ENCODE measurements at regions not wholly inside any gene's neighbourhood (a gene's known extent, or its start where the extent isn't known, plus 50 kb on each side); places are given as distances from the start of the nearest gene placed in this dataset.

DNA sequence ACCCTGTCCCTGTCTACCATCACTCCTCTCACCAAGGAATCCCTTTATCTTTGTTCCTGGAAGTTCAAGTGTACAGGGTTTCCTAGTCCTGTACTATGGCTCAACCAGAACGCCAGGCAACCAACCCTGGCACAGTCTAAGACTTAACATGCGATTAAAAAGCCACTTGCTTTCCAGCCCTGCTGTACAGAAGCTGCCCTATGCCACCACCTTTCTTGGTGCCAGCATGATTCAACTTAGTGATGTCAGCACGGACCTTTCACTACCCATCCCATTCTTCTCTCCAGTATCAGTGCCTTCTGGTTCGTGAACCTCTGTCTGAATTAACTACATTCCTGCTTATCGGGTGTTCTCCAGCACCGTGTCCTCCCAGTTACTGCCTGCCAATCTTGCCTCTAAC, 151.1 kb downstream of the KLF12 start:
- TF ChIP-seq CTCF (conservative IDR thresholded peaks at IDR 0.05; ENCODE audit: low read length): no peak
- no peak for TF ChIP-seq EZH2phosphoT487 (IDR thresholded peaks at IDR 0.05; ENCODE audit: borderline replicate concordance, low read depth, low read length)
